OCI-M1 (cell line): ENCODE measurements at regions not wholly inside any gene's neighbourhood (a gene's known extent, or its start where the extent isn't known, plus 50 kb on each side); places are given as distances from the start of the nearest gene placed in this dataset.

Experiments
- DNase-seq: peaks from one replicate; lab custom pipeline; 2025; lab: John Stamatoyannopoulos, UW

DNA sequence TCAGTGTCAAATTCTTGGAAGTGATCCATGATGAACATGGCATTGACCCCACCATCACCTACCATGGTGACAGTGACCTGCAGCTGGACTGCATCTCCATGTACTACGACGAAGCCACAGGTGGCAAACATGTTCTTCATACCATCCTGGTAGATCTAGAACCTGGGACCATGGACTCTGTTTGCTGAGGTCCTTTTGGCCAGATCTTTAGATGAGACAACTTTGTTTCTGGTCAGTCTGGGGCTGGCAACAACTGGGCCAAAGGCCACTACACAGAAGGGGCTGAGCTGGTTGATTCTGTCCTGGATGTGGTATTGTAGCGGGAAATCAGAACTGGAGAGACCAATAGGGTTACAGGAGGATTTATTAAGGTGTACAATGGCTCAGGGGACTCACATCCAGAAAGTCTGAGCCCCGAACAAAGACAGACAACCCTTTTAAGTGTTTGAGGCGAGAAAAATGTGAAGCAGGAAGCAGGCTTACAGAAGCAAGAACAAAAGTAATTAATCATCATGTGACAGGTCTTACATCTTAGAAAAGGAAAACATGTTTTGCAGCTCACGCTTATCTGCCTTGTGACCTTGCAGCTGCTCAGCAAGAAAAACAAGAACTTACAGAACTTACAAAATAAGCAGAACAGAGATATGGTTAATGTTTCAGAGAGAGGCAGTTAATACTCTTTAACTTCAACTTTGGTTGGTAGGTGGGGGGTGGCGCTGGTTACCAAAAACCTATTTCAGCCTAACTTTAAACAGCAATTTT is 58.8 kb upstream of the MOCS1 start:
- DNase-seq, result peak; percentile 90
